ENCODE measurements at regions not wholly inside any gene's neighbourhood (a gene's known extent, or its start where the extent isn't known, plus 50 kb on each side); places are given as distances from the start of the nearest gene placed in this dataset.

- no peak for DNase-seq (ENCODE audit: low read depth)
- no peak overlapping the region for H3K4me3 ChIP-seq (ENCODE audit: low read depth, low read length)
- TF ChIP-seq CTCF (IDR thresholded peaks at IDR 0.05; ENCODE audit: control insufficient read depth, extremely low read depth, insufficient read depth) = no peak
Observed at GRCh38 chr4:11111370-11111769, 317.3 kb downstream of the HS3ST1 start.

- no peak for TF ChIP-seq CTCF (IDR thresholded peaks at IDR 0.05; ENCODE audit: control insufficient read depth, extremely low read depth, insufficient read depth)
- DNase-seq (ENCODE audit: low read depth) = no peak
- H3K4me3 ChIP-seq (ENCODE audit: low read depth, low read length) = no peak overlapping the region
Observed at GRCh38 chr4:11106759-11107158, 321.9 kb downstream of the HS3ST1 start.

- H3K4me3 ChIP-seq (ENCODE audit: low read depth, low read length) = no peak overlapping the region
- DNase-seq (ENCODE audit: low read depth) = no peak
- no peak for TF ChIP-seq CTCF (IDR thresholded peaks at IDR 0.05; ENCODE audit: control insufficient read depth, extremely low read depth, insufficient read depth)
Observed at GRCh38 chr4:11106190-11106589, 322.5 kb downstream of the HS3ST1 start.

GRCh38 chr4:11105715-11106114 lies 323.0 kb downstream of the HS3ST1 start:
- DNase-seq (ENCODE audit: low read depth) = no peak
- TF ChIP-seq CTCF (IDR thresholded peaks at IDR 0.05; ENCODE audit: control insufficient read depth, extremely low read depth, insufficient read depth) = no peak
- H3K4me3 ChIP-seq (ENCODE audit: low read depth, low read length) = no peak overlapping the region

- no peak overlapping the region for H3K4me3 ChIP-seq (ENCODE audit: low read depth, low read length)
- DNase-seq (ENCODE audit: low read depth) = no peak
- no peak for TF ChIP-seq CTCF (IDR thresholded peaks at IDR 0.05; ENCODE audit: control insufficient read depth, extremely low read depth, insufficient read depth)
Observed at GRCh38 chr4:11098461-11098860, 330.2 kb downstream of the HS3ST1 start.

GRCh38 chr4:11097725-11098124 lies 331.0 kb downstream of the HS3ST1 start:
- no peak overlapping the region for H3K4me3 ChIP-seq (ENCODE audit: low read depth, low read length)
- no peak for DNase-seq (ENCODE audit: low read depth)

More at GRCh38 chr4:11097725-11098124, 331.0 kb downstream of the HS3ST1 start:
- TF ChIP-seq CTCF (IDR thresholded peaks at IDR 0.05; ENCODE audit: control insufficient read depth, extremely low read depth, insufficient read depth) = no peak

All from LNCaP clone FGC (cell line).